SK-MEL-5 (cell line): ENCODE measurements at regions not wholly inside any gene's neighbourhood (a gene's known extent, or its start where the extent isn't known, plus 50 kb on each side); places are given as distances from the start of the nearest gene placed in this dataset.
A peak's percentile ranks its signal among the peaks of the same experiment; 100 is the strongest.
"Not testable (repeated sequence)": the region's sequence is repeated elsewhere in the genome, so short reads cannot be mapped to it uniquely, and the experiment has no call there.

ENCODE experiments used
- DNase-seq: peaks from one replicate; pipeline ENCODE4 v3.0.0-alpha.2; 2016; ENCODE audit warnings: low read depth, low spot score
- in situ Hi-C: cut with HindIII; loops from 2 replicates; pipeline ENCODE4 v1.10.0; 2016; ENCODE audit warnings: low sequenced_read_pairs, high pct_unique_total_duplicates, low pct_unique_long_range_greater_than_20kb

- in situ Hi-C loops, result no loop called here
Observed at GRCh38 chr11:134878785-134879184, 466.7 kb upstream of the B3GAT1 start.

GRCh38 chr11:134876226-134876625 is 464.2 kb upstream of the B3GAT1 start:
- no peak for DNase-seq
- in situ Hi-C loops, result no loop called here

More at GRCh38 chr11:134878785-134879184, 466.7 kb upstream of the B3GAT1 start:
- DNase-seq, result no peak

- in situ Hi-C loops, result no loop called here
- DNase-seq, result no peak
Observed at GRCh38 chr11:134866981-134867675, 455.1 kb upstream of the B3GAT1 start.

GRCh38 chr11:134866215-134866614 is 454.2 kb upstream of the B3GAT1 start:
- in situ Hi-C loops, result no loop called here
- DNase-seq, result no peak

GRCh38 chr11:134864968-134865305 is 452.9 kb upstream of the B3GAT1 start:
- DNase-seq, result no peak
- in situ Hi-C loops, result no loop called here

GRCh38 chr11:134864233-134864967 is 452.4 kb upstream of the B3GAT1 start:
- in situ Hi-C loops, result no loop called here

DNA sequence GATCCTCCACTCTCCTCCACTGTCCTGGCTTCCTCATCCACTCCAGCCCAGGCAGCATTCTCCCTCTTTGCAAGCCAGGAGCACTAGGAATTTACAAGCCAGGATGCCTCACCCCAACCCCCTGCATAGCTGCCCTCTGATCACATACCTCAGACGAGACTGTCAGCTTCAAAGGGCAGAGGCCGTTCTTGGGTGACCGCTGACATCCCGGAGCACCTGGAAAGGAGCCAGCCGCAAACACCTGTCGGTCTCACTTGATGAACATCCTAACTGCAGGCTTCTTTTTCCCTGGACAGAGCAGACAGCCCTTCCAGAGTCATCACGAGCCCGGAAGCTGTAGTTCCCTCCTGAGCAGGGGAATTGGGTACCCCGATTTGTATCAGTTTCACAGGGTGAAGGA is 451.3 kb upstream of the B3GAT1 start:
- no peak for DNase-seq
- in situ Hi-C loops, result no loop called here

More at GRCh38 chr11:134864233-134864967, 452.4 kb upstream of the B3GAT1 start:
- no peak for DNase-seq

GRCh38 chr11:134862587-134863195 is 450.6 kb upstream of the B3GAT1 start:
- in situ Hi-C loops, result no loop called here
- no peak for DNase-seq

DNA sequence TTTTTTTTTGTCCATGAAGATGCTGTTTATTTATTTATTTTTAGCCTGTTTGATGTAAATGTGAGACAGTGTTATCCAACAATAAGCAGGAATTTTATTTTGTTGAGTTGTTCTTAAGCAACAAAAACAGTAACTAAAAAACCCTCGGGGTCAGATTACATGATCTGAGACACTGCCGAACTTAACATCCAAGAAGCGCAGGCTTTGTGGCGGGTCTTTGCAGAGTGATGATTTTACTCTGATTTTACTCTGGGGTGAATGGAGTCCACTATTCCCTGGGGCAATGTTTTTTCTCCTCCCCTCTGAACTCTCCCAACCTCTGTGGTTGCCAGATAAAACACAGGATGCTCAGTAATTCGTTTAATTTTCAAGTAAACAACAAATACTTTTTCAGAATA is 450.1 kb upstream of the B3GAT1 start:
- no peak for DNase-seq
- in situ Hi-C loops, result no loop called here

DNA sequence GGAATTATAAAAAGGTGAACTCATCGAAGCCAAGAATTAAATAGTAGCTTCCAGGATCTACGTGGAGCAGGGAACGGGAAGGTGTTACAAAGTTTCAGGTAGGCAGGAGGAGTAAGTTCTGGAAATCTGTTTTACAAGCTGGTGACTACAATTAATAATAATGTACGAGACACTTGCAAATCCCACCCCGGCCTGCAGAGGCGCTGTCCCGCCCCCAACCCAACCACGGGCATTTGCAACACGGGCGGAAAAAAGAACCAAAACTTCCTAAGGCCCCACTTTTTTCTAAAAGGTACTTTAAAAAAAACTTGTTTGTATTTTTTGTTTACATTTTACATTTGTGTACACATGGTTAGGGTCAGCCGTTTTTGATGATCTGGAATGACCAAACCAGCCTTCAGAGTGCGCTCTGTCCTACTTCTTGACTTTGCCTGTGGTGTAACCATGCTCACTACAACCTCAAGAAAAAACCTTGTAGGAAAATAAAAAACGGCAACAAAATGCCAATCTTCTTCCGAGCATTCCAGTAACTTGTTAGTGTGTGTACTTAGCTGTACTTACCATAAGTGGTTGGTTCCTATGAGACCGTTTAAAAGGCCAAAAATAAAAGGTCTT is 449.6 kb upstream of the B3GAT1 start:
- in situ Hi-C loops, result no loop called here
- DNase-seq, result no peak

- in situ Hi-C loops, result no loop called here
- no peak for DNase-seq
Observed at GRCh38 chr11:134858783-134859480, 446.9 kb upstream of the B3GAT1 start.

DNA sequence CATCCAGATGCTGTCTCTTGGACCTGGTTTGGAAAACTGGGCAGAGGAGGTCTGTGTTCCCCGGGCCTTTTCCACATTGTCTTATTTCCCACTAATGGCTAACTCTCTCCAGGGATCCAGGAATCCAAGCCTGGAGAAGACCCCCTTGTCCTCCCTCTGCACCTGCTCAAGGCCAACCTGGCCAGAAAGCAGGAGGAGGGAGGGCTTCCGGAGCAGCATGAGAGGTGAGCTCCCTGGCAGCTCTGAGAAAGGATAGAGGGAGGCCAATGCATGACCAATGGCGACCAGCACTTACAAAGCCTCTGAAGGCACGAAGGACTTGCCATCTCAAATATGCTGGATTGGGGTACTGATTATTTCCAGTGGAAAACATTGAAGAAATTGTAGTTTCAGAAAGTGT is 445.0 kb upstream of the B3GAT1 start:
- in situ Hi-C loops, result no loop called here
- DNase-seq, result no peak

DNA sequence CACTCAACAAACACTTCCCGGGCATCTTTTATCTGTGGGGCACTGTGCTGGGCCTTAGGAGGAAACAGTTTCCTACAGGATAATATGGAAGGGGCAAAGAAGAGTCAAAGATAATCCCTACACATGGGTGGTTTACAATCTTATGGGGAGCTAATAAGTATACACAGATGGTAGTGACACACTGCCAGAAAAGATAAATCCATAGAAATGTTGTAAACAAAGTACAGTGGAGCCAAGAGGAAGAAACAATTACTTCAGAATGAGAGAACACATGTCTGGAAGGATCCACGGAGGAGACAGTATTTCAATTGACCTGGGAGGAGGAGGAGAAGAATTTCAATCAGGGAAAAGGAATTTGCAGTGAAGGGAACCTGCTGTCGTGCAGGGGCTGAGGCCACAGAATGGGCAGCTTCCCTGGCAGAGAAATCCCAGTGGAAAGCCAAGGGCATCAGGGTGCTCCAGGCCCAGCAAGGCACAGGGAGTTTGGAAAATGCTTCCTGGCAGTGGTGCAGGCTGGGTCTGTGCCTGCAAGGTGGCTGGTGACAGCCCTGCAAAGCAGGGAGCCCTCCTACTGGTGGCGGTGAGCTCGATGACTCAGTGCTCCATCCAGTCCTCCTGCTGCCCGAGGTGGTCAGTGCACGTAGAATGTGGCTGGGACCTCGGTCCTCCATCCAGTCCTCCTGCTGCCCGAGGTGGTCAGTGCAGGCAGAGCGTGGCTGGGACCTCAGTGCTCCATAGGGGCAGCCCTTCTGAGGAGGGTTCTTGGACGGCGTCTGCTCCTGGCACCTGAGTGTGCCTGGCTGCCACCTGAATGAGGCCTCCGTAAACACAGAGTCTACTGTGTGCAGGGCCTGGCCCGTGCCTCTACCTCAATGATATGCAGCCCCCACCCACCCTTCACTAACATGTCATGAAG is 444.3 kb upstream of the B3GAT1 start:
- in situ Hi-C loops, result no loop called here
- DNase-seq, result no peak

DNA sequence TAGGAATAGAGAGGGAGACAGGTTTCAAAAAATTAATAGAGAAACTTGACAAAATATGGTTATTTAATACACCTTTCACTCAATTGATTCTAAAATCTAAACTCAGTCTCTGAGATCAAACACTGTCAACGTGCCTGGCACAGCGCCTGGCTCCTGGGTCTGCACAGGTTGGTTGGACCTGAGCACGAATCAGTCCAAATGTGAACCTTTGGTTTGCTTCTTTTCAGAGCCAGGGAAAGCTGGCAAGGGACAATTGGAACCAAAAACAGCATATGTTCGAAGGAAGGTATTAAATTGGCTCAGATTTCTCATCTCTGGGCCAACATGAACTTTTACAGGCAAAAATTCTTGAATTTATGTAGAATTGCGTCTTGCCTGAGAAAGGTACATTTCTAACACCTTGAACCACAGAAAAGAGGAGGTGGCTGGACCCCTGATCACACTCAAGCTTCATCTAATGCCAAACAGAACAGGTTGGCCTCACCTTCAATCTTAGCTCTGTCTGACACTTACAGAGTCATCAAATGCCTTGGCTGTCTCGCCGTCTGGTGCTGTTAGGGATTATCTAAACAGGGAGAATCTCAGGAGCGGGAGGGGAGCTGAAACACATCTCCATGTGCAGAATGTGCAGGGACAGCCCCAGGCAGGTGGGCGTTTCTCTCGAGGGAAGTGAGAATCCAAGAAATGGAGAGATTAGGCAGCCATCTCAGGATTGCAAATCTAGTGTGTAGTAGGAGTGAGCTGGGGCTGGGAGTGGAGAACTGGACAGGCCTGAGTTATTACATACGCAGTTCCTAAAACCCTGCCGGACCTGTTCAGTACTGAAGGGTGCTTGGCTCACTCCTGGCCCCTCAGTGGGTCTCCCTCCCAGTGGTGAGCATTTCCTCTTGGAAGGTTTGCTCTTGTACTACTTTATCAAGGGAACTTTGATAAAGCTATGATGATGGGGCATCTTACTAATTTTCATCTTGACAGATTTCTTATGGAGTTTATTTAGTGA is 442.2 kb upstream of the B3GAT1 start:
- in situ Hi-C loops, result no loop called here

DNA sequence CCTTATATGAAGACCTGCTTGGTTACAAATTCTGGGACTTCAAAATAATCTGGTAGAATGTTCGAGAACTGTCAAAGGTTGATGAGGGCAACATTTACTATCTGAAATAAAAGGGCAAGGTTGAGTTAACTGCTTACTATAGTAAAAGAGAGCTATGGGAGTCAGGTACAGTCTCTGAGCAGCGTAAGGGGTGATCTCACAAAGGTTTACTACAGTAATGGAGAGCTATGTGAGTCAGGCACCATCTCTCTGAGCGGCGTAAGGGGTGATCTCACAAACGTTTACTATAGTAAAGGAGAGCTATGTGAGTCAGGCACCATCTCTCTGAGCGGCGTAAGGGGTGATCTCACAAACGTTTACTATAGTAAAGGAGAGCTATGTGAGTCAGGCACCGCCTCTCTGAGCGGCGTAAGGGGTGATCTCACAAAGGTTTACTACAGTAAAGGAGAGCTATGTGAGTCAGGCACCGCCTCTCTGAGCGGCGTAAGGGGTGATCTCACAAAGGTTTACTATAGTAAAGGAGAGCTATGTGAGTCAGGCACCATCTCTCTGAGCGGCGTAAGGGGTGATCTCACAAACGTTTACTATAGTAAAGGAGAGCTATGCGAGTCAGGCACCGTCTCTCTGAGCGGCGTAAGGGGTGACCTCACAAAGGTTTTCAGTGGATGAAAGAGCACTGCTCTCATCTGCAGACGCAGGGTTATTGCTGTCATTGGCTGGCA is 439.6 kb upstream of the B3GAT1 start:
- in situ Hi-C loops, result not testable (repeated sequence)
- peak; percentile 60 for DNase-seq

More for the DNA sequence above, 442.2 kb upstream of the B3GAT1 start:
- no peak for DNase-seq
